ENCODE measurements at regions not wholly inside any gene's neighbourhood (a gene's known extent, or its start where the extent isn't known, plus 50 kb on each side); places are given as distances from the start of the nearest gene placed in this dataset.

- TF ChIP-seq CTCF (conservative IDR thresholded peaks at IDR 0.05; ENCODE audit: low read length) (no peak), EZH2phosphoT487 (IDR thresholded peaks at IDR 0.05; ENCODE audit: borderline replicate concordance, low read depth, low read length) (no peak)
These were observed 238.7 kb upstream of the SEMA6A start for GRCh38 chr5:116813356-116813755.
